ENCODE measurements at regions not wholly inside any gene's neighbourhood (a gene's known extent, or its start where the extent isn't known, plus 50 kb on each side); places are given as distances from the start of the nearest gene placed in this dataset.
"Not testable (repeated sequence)": the region's sequence is repeated elsewhere in the genome, so short reads cannot be mapped to it uniquely, and the experiment has no call there.

DNA sequence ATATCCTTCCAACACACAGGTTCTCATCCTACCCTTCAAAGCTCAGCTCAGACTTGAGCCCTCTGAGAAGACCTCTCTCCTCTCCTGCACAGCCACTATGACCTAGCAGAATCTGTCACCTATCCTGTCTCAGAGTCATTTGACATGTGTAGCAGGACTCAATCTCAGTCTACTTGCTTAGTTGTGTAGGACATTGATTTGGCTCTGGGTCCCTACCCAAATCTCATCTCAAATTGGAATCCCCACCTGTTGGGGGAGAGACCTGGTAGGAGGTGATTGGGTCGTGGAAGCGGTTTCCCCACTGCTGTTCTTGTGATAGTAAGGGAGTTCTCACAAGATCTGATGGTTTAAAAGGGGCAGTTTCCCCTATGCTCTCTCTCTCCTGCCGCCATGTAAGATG lies 297.9 kb downstream of the CD83 start:
- H3K36me3 ChIP-seq (ENCODE audit: control insufficient read depth in 3 of 3, insufficient read depth in 3 of 3, low read length in 3 of 3) = no peaks in the 10 kb centered on the region
- no peaks in the 10 kb centered on the region for H3K9me3 ChIP-seq (ENCODE audit: control insufficient read depth in 3 of 3, low read length in 3 of 3)
- H3K4me3 ChIP-seq (ENCODE audit: low read length in 3 of 3) = no peak overlapping the region
- no peaks in the 10 kb centered on the region for H3K4me1 ChIP-seq (ENCODE audit: control insufficient read depth in 3 of 3, insufficient read depth in 3 of 3, low read length in 3 of 3)
- H3K27me3 ChIP-seq (ENCODE audit: control insufficient read depth in 3 of 3, insufficient read depth in 3 of 3, low read length in 3 of 3) = no peaks in the 10 kb centered on the region
- H3K9ac ChIP-seq (ENCODE audit: low read depth in 1 of 3, low read length in 3 of 3) = no peak overlapping the region
- H3K27ac ChIP-seq (ENCODE audit: low read depth, low read length) = no peak overlapping the region

DNA sequence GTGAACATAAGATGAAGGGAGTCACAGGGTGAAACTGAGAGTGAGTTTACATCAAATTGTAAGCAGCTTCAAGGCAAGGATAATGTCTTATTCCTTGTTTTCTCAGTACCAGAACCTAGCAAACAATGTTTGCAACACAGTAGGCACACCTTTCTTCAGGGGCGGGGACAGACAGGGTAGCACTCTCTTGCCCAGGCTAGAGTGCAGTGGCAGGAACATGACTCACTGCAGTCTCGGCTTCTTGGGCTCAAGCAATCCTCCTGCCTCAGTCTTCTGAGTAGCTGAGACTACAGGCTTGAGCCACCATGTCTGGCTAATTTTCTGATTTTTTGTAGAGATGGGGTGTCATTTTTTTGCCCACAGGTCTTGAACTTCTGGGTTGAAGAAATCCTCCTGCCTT lies 299.8 kb downstream of the CD83 start:
- Histone ChIP-seq H3K9ac (ENCODE audit: low read depth in 1 of 3, low read length in 3 of 3) (no peak overlapping the region), H3K27ac (ENCODE audit: low read depth, low read length) (no peak overlapping the region), H3K9me3 (ENCODE audit: control insufficient read depth in 3 of 3, low read length in 3 of 3) (no peaks in the 10 kb centered on the region), H3K4me1 (ENCODE audit: control insufficient read depth in 3 of 3, insufficient read depth in 3 of 3, low read length in 3 of 3) (no peaks in the 10 kb centered on the region), H3K4me3 (ENCODE audit: low read length in 3 of 3) (no peak overlapping the region), H3K27me3 (ENCODE audit: control insufficient read depth in 3 of 3, insufficient read depth in 3 of 3, low read length in 3 of 3) (no peaks in the 10 kb centered on the region), H3K36me3 (ENCODE audit: control insufficient read depth in 3 of 3, insufficient read depth in 3 of 3, low read length in 3 of 3) (no peaks in the 10 kb centered on the region)

DNA sequence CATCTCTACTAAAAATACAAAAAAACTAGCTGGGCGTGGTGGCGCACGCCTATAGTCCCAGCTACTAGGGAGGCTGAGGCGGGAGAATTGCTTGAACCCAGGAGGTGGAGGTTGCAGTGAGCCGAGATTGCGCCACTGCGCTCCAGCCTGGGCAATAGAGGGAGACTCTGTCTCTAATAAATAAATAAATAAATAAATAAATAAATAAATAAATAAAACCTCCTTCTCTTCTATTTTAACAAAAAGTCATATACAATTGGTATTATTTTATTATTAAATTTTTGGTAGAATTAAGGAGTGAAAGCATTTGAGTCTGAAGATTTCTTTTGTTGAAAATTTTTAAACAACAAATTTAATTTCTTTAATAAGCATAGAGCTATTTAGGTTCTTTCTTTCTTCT lies 301.7 kb downstream of the CD83 start:
- not testable (repeated sequence) for H3K9ac ChIP-seq (ENCODE audit: low read depth in 1 of 3, low read length in 3 of 3); H3K27ac ChIP-seq (ENCODE audit: low read depth, low read length); H3K9me3 ChIP-seq (ENCODE audit: control insufficient read depth in 3 of 3, low read length in 3 of 3); H3K4me3 ChIP-seq (ENCODE audit: low read length in 3 of 3); H3K27me3 ChIP-seq (ENCODE audit: control insufficient read depth in 3 of 3, insufficient read depth in 3 of 3, low read length in 3 of 3); H3K4me1 ChIP-seq (ENCODE audit: control insufficient read depth in 3 of 3, insufficient read depth in 3 of 3, low read length in 3 of 3); H3K36me3 ChIP-seq (ENCODE audit: control insufficient read depth in 3 of 3, insufficient read depth in 3 of 3, low read length in 3 of 3)

DNA sequence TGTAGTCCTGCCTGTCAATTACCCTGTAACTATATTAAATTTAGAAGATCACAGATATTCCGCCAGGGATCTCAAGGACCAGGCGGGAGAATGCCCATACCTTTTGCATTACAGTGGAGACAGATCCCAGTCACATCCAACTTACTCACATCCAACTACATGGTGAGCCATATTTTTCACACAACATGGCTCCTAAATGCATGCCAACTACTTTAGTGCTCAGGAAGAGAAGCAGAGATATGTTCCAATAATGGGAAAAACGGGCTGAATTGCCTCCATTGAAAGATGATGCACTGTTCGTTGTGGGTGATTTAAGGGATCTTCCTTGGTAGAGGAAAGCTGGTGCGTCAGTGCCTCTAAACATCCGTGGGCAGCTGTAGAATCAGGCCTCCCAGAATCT lies 304.5 kb downstream of the CD83 start:
- Histone ChIP-seq H3K4me1 (ENCODE audit: control insufficient read depth in 3 of 3, insufficient read depth in 3 of 3, low read length in 3 of 3) (peaks cover 0 to 3% (median 0%) of the 10 kb centered on the region in 3 donors), H3K9ac (ENCODE audit: low read depth in 1 of 3, low read length in 3 of 3) (no peak overlapping the region), H3K27ac (ENCODE audit: low read depth, low read length) (no peak overlapping the region), H3K9me3 (ENCODE audit: control insufficient read depth in 3 of 3, low read length in 3 of 3) (no peaks in the 10 kb centered on the region), H3K27me3 (ENCODE audit: control insufficient read depth in 3 of 3, insufficient read depth in 3 of 3, low read length in 3 of 3) (no peaks in the 10 kb centered on the region), H3K36me3 (ENCODE audit: control insufficient read depth in 3 of 3, insufficient read depth in 3 of 3, low read length in 3 of 3) (no peaks in the 10 kb centered on the region), H3K4me3 (ENCODE audit: low read length in 3 of 3) (no peak overlapping the region)

DNA sequence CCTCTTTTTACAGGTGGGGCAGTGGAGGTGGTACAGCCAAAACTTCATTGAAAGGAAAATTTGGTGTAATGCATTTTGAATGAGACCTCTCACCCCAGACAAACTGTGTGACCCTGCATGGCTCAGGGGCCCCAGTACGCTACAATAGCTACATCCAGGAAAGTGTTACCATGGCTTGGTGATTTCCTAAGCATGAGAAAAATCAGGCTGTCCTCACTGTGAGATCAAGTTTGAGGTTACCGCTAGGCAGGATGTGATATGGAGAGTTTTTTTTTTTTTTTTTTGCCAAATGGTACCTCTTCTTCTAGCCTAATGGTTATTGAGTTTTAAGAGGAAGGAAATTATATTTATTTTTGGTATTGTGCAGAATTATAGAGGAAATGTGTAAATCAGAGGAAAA lies 305.3 kb downstream of the CD83 start:
- H3K4me1 ChIP-seq (ENCODE audit: control insufficient read depth in 3 of 3, insufficient read depth in 3 of 3, low read length in 3 of 3) = peaks cover 0 to 3% (median 0%) of the 10 kb centered on the region in 3 donors
- H3K27me3 ChIP-seq (ENCODE audit: control insufficient read depth in 3 of 3, insufficient read depth in 3 of 3, low read length in 3 of 3) = no peaks in the 10 kb centered on the region
- H3K9me3 ChIP-seq (ENCODE audit: control insufficient read depth in 3 of 3, low read length in 3 of 3) = no peaks in the 10 kb centered on the region
- no peak overlapping the region for H3K27ac ChIP-seq (ENCODE audit: low read depth, low read length)
- no peak overlapping the region for H3K9ac ChIP-seq (ENCODE audit: low read depth in 1 of 3, low read length in 3 of 3)
- no peaks in the 10 kb centered on the region for H3K36me3 ChIP-seq (ENCODE audit: control insufficient read depth in 3 of 3, insufficient read depth in 3 of 3, low read length in 3 of 3)
- H3K4me3 ChIP-seq (ENCODE audit: low read length in 3 of 3) = no peak overlapping the region

DNA sequence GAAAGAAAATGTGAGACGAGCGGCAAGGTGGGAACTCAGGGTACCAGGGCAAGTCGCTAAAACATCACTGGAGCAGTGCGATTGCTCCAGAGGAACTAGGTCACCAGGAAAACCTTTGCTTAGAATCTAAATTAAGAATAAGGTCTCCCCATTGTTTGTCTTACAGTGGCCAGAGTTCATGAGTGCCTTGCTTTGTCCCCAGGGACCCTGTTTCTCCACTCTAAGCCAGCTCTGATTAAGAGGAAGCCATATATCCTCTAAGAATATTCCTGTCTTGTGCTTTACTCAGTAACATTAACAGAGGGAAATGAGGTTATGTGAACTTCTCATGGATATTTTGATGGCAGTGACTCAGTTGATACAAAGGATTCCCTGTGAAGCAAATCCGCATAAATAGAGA lies 305.8 kb downstream of the CD83 start:
- Histone ChIP-seq H3K9ac (ENCODE audit: low read depth in 1 of 3, low read length in 3 of 3) (no peak overlapping the region), H3K27ac (ENCODE audit: low read depth, low read length) (no peak overlapping the region), H3K27me3 (ENCODE audit: control insufficient read depth in 3 of 3, insufficient read depth in 3 of 3, low read length in 3 of 3) (no peaks in the 10 kb centered on the region)

DNA sequence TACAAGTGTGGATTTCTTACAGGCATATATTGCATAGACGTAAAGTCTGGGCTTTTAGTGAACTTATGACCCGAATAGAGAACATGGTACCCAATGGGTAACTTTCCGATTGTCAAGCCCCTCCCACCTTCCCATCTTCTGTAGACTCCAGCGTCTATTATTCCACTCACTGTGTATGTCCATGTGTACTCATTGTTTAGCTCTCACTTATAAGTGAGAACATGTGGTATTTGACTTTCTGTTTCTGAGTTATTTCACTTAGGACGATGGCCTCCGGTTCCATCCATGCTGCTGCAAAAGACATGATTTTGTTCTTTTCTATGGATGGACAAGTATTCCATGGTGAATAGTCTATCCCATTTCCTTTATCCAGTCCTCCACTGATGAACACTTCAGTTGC lies 306.4 kb downstream of the CD83 start:
- Histone ChIP-seq H3K4me1 (ENCODE audit: control insufficient read depth in 3 of 3, insufficient read depth in 3 of 3, low read length in 3 of 3) (peaks cover 0 to 3% (median 0%) of the 10 kb centered on the region in 3 donors), H3K9me3 (ENCODE audit: control insufficient read depth in 3 of 3, low read length in 3 of 3) (no peaks in the 10 kb centered on the region), H3K9ac (ENCODE audit: low read depth in 1 of 3, low read length in 3 of 3) (no peak overlapping the region), H3K27ac (ENCODE audit: low read depth, low read length) (no peak overlapping the region), H3K4me3 (ENCODE audit: low read length in 3 of 3) (no peak overlapping the region), H3K27me3 (ENCODE audit: control insufficient read depth in 3 of 3, insufficient read depth in 3 of 3, low read length in 3 of 3) (no peaks in the 10 kb centered on the region), H3K36me3 (ENCODE audit: control insufficient read depth in 3 of 3, insufficient read depth in 3 of 3, low read length in 3 of 3) (no peaks in the 10 kb centered on the region)

More for the DNA sequence above, 305.8 kb downstream of the CD83 start:
- Histone ChIP-seq H3K4me3 (ENCODE audit: low read length in 3 of 3) (no peak overlapping the region), H3K4me1 (ENCODE audit: control insufficient read depth in 3 of 3, insufficient read depth in 3 of 3, low read length in 3 of 3) (peaks cover 0 to 3% (median 0%) of the 10 kb centered on the region in 3 donors), H3K9me3 (ENCODE audit: control insufficient read depth in 3 of 3, low read length in 3 of 3) (no peaks in the 10 kb centered on the region), H3K36me3 (ENCODE audit: control insufficient read depth in 3 of 3, insufficient read depth in 3 of 3, low read length in 3 of 3) (no peaks in the 10 kb centered on the region)

DNA sequence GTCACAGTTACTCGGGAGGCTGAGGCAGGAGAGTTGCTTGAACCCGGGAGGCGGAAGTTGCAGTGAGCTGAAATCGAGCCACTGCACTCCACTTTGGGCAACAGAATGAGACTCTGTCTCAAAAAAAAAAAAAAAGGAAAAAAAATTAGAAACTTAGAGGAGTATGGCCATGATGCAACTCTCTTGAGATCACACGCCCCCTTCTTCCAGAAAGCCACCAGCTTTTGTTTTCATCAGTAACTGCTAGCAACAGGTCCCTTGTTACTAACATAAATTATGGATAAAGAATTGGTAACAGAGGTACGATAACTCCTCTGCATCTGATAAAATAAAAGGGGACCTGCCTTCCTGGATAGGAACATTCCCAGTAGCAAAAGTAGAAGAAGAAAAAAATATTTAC lies 308.2 kb downstream of the CD83 start:
- Histone ChIP-seq H3K4me3 (ENCODE audit: low read length in 3 of 3) (no peak overlapping the region), H3K9ac (ENCODE audit: low read depth in 1 of 3, low read length in 3 of 3) (no peak overlapping the region), H3K4me1 (ENCODE audit: control insufficient read depth in 3 of 3, insufficient read depth in 3 of 3, low read length in 3 of 3) (peaks cover 0 to 3% (median 0%) of the 10 kb centered on the region in 3 donors), H3K27ac (ENCODE audit: low read depth, low read length) (no peak overlapping the region), H3K27me3 (ENCODE audit: control insufficient read depth in 3 of 3, insufficient read depth in 3 of 3, low read length in 3 of 3) (no peaks in the 10 kb centered on the region), H3K36me3 (ENCODE audit: control insufficient read depth in 3 of 3, insufficient read depth in 3 of 3, low read length in 3 of 3) (no peaks in the 10 kb centered on the region), H3K9me3 (ENCODE audit: control insufficient read depth in 3 of 3, low read length in 3 of 3) (no peaks in the 10 kb centered on the region)

DNA sequence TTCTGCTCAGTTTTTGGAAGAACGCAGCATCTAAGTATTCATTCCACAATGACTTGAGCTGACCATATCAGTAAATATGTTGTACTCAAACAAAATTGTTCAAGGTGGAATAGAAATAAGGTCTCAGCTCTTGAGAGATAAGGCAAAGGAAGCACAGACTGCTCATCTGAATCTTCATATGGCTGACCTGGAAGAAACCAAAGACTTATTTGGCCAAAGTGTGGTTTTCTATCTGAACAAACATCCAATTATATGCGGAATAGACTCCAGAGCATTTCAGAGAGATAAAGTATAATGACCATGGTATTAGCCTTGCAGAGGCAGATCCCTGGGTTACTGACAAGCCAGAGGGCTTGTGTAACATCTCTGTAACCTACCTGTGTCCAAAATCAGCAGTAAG lies 308.7 kb downstream of the CD83 start:
- peaks cover under 1 to 4% (median 2%) of the 10 kb centered on the region in 3 donors for H3K4me1 ChIP-seq (ENCODE audit: control insufficient read depth in 3 of 3, insufficient read depth in 3 of 3, low read length in 3 of 3)
- no peak overlapping the region for H3K9ac ChIP-seq (ENCODE audit: low read depth in 1 of 3, low read length in 3 of 3)
- H3K9me3 ChIP-seq (ENCODE audit: control insufficient read depth in 3 of 3, low read length in 3 of 3) = no peaks in the 10 kb centered on the region
- H3K4me3 ChIP-seq (ENCODE audit: low read length in 3 of 3) = no peak overlapping the region
- H3K36me3 ChIP-seq (ENCODE audit: control insufficient read depth in 3 of 3, insufficient read depth in 3 of 3, low read length in 3 of 3) = no peaks in the 10 kb centered on the region
- no peaks in the 10 kb centered on the region for H3K27me3 ChIP-seq (ENCODE audit: control insufficient read depth in 3 of 3, insufficient read depth in 3 of 3, low read length in 3 of 3)
- no peak overlapping the region for H3K27ac ChIP-seq (ENCODE audit: low read depth, low read length)

DNA sequence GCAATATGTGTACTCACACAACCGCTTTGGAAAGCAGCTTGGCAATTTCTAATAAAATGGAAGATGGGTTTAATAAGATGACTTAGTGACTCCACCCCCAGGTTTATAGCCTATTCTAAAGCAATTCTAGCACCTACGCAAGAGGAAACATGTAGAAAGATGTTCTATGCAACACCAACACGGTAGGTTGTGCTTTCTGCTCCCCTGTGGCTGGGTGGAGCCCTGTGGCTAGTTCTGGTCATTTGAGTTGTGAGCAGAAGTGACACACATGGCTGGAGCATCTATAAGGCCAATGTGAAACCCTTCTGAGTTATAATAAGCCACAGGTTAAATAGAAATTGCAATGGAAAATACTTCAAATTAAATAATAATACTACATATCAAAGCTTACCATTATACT lies 310.7 kb downstream of the CD83 start:
- Histone ChIP-seq H3K9ac (ENCODE audit: low read depth in 1 of 3, low read length in 3 of 3) (no peak overlapping the region), H3K27ac (ENCODE audit: low read depth, low read length) (no peak overlapping the region), H3K4me1 (ENCODE audit: control insufficient read depth in 3 of 3, insufficient read depth in 3 of 3, low read length in 3 of 3) (peaks cover 3 to 7% (median 6%) of the 10 kb centered on the region in 3 donors), H3K36me3 (ENCODE audit: control insufficient read depth in 3 of 3, insufficient read depth in 3 of 3, low read length in 3 of 3) (no peaks in the 10 kb centered on the region), H3K4me3 (ENCODE audit: low read length in 3 of 3) (no peak overlapping the region), H3K27me3 (ENCODE audit: control insufficient read depth in 3 of 3, insufficient read depth in 3 of 3, low read length in 3 of 3) (no peaks in the 10 kb centered on the region), H3K9me3 (ENCODE audit: control insufficient read depth in 3 of 3, low read length in 3 of 3) (no peaks in the 10 kb centered on the region)

DNA sequence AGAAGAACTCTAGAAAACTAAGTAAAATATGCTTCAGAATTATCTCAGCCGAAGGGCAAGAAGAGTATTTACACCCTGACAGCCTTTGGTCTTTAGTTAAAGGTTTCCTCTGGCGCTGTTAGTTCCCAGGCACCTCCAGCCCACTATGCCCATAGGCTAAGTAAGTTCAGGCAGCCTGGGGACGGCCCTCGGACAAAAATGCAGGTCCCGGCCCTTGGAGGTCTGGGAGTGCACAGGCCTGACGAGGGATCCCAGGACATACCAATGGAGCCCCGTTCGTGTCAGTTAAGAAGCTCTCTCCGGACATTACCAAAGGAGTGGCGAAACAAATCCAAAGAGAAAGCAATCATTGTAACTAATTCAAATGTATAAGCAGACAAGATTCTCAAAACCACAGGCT lies 311.8 kb downstream of the CD83 start:
- H3K9me3 ChIP-seq (ENCODE audit: control insufficient read depth in 3 of 3, low read length in 3 of 3) = no peaks in the 10 kb centered on the region

More for the DNA sequence above, 311.8 kb downstream of the CD83 start:
- peaks cover 3 to 7% (median 5%) of the 10 kb centered on the region in 3 donors for H3K4me1 ChIP-seq (ENCODE audit: control insufficient read depth in 3 of 3, insufficient read depth in 3 of 3, low read length in 3 of 3)
- no peaks in the 10 kb centered on the region for H3K27me3 ChIP-seq (ENCODE audit: control insufficient read depth in 3 of 3, insufficient read depth in 3 of 3, low read length in 3 of 3)
- H3K4me3 ChIP-seq (ENCODE audit: low read length in 3 of 3) = no peak overlapping the region
- no peak overlapping the region for H3K9ac ChIP-seq (ENCODE audit: low read depth in 1 of 3, low read length in 3 of 3)
- H3K36me3 ChIP-seq (ENCODE audit: control insufficient read depth in 3 of 3, insufficient read depth in 3 of 3, low read length in 3 of 3) = no peaks in the 10 kb centered on the region
- H3K27ac ChIP-seq (ENCODE audit: low read depth, low read length) = no peak overlapping the region
